ENCODE measurements at regions not wholly inside any gene's neighbourhood (a gene's known extent, or its start where the extent isn't known, plus 50 kb on each side); places are given as distances from the start of the nearest gene placed in this dataset.
A peak's percentile ranks its signal among the peaks of the same experiment; 100 is the strongest.

- TF ChIP-seq POLR2A (IDR thresholded peaks at IDR 0.05): no peak
- TF ChIP-seq, protein P1, sequence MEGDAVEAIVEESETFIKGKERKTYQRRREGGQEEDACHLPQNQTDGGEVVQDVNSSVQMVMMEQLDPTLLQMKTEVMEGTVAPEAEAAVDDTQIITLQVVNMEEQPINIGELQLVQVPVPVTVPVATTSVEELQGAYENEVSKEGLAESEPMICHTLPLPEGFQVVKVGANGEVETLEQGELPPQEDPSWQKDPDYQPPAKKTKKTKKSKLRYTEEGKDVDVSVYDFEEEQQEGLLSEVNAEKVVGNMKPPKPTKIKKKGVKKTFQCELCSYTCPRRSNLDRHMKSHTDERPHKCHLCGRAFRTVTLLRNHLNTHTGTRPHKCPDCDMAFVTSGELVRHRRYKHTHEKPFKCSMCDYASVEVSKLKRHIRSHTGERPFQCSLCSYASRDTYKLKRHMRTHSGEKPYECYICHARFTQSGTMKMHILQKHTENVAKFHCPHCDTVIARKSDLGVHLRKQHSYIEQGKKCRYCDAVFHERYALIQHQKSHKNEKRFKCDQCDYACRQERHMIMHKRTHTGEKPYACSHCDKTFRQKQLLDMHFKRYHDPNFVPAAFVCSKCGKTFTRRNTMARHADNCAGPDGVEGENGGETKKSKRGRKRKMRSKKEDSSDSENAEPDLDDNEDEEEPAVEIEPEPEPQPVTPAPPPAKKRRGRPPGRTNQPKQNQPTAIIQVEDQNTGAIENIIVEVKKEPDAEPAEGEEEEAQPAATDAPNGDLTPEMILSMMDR (IDR thresholded peaks at IDR 0.05): no peak
- ATAC-seq (peak in 2 of 4 donors; percentile 24 to 81), DNase-seq (no peak)
- Histone ChIP-seq H3K9me3 (no peaks in the 10 kb centered on the region), H3K4me1 (peaks cover 0 to 15% (median 0%) of the 10 kb centered on the region in 4 donors), H3K27me3 (no peaks in the 10 kb centered on the region), H3K27ac (peak overlapping the region in 1 of 3 donors; percentile 39), H3K36me3 (no peaks in the 10 kb centered on the region), H3K4me3 (no peak overlapping the region)
- intact Hi-C loops (cut with DNase I): no loop called here
- WGBS (ENCODE audit: insufficient coverage, low coverage, low lambda C conversion rate, missing lambda C conversion rate): 45% methylated on average over 4 of the region's 4 CpGs
Observed at GRCh38 chr2:14272396-14273075, 360.0 kb upstream of the LRATD1 start.

- TF ChIP-seq POLR2A (IDR thresholded peaks at IDR 0.05): no peak
- TF ChIP-seq, protein P1 (IDR thresholded peaks at IDR 0.05): no peak
- Histone ChIP-seq H3K36me3 (no peaks in the 10 kb centered on the region), H3K9me3 (no peaks in the 10 kb centered on the region), H3K4me3 (no peak overlapping the region), H3K4me1 (peaks cover 0 to 15% (median 0%) of the 10 kb centered on the region in 4 donors), H3K27ac (no peak overlapping the region), H3K27me3 (no peaks in the 10 kb centered on the region)
- 20% methylated on average over 1 of the region's 1 CpG for WGBS (ENCODE audit: insufficient coverage, low coverage, low lambda C conversion rate, missing lambda C conversion rate)
- ATAC-seq (no peak), DNase-seq (no peak)
- intact Hi-C loops (cut with DNase I): no loop called here
Observed at GRCh38 chr2:14273650-14274049, 358.9 kb upstream of the LRATD1 start.

DNA sequence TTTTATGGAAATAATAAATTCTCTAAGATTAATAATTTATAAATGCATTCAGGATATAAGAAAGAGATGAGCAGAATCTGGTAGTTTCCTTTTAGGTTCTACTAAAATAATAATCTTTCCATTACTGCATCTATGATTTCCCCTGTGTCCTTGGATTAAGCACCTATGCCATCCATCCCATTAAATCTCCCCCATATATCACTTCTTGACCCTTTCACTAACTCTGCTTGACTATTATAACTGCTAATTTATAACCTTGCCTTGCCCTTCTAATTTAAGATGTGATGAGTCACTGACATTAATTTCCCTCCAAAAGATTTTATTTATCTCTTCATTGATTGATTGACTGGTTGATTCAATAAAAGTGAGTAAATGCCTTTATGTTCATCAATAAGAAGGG, 348.3 kb upstream of the LRATD1 start:
- no peak for DNase-seq
- Histone ChIP-seq H3K27ac (no peak overlapping the region), H3K4me3 (no peak overlapping the region), H3K36me3 (no peaks in the 10 kb centered on the region), H3K4me1 (no peaks in the 10 kb centered on the region), H3K27me3 (no peaks in the 10 kb centered on the region), H3K9me3 (no peaks in the 10 kb centered on the region)
- TF ChIP-seq POLR2A (IDR thresholded peaks at IDR 0.05): no peak
- TF ChIP-seq, protein P1 (IDR thresholded peaks at IDR 0.05): no peak
- intact Hi-C loops (cut with DNase I): no loop called here
- no peak for ATAC-seq

DNA sequence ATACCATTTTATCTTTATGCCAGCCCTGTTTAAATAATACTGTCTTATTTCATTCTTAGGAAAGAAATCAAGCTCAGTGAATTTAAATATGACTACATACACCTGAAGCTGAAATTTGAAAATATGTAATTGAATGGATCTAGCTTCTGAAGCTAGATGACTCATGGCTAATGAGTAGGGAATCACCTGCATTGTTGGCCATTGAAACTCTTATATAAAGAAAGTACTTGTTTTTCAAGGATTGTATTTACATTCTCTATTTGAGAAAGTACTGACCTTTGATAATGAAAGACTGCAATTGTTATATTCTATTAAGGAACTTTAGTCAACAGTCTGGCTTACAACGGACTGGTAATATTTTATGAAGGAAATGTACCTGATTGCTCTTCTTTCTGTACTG, 346.7 kb upstream of the LRATD1 start:
- Histone ChIP-seq H3K27me3 (no peaks in the 10 kb centered on the region), H3K4me1 (no peaks in the 10 kb centered on the region), H3K9me3 (no peaks in the 10 kb centered on the region), H3K36me3 (no peaks in the 10 kb centered on the region), H3K27ac (no peak overlapping the region), H3K4me3 (no peak overlapping the region)
- intact Hi-C loops (cut with DNase I): no loop called here
- DNase-seq (no peak), ATAC-seq (no peak)
- no peak for TF ChIP-seq POLR2A (IDR thresholded peaks at IDR 0.05)
- TF ChIP-seq, protein P1 (IDR thresholded peaks at IDR 0.05): no peak
- WGBS (ENCODE audit: insufficient coverage, low coverage, low lambda C conversion rate, missing lambda C conversion rate): 25% methylated on average over 1 of the region's 1 CpG

- H3K36me3 ChIP-seq: no peaks in the 10 kb centered on the region
- H3K4me1 ChIP-seq: no peaks in the 10 kb centered on the region
- DNase-seq: no peak
- no peak overlapping the region for H3K4me3 ChIP-seq
- ATAC-seq: no peak
- H3K27me3 ChIP-seq: no peaks in the 10 kb centered on the region
- TF ChIP-seq, protein P1 (IDR thresholded peaks at IDR 0.05): no peak
- no peak for TF ChIP-seq POLR2A (IDR thresholded peaks at IDR 0.05)
- 13% methylated on average over 1 of the region's 3 CpGs for WGBS (ENCODE audit: insufficient coverage, low coverage, low lambda C conversion rate, missing lambda C conversion rate)
- no peak overlapping the region for H3K27ac ChIP-seq
- H3K9me3 ChIP-seq: no peaks in the 10 kb centered on the region
- intact Hi-C loops (cut with DNase I): no loop called here
Observed at GRCh38 chr2:14288016-14288415, 344.5 kb upstream of the LRATD1 start.

Data from right lobe of liver (tissue), 6 donors.